Glutamatergic neuron (in vitro differentiated cells): ENCODE measurements at regions not wholly inside any gene's neighbourhood (a gene's known extent, or its start where the extent isn't known, plus 50 kb on each side); places are given as distances from the start of the nearest gene placed in this dataset.

Experiments
- DNase-seq: peaks from one replicate; pipeline ENCODE4 v3.0.0; 2022
- H3K27ac Mint-ChIP-seq: one replicate; pipeline ENCODE4 v1.8.0; 2020; ENCODE audit warnings: mild to moderate bottlenecking, mixed read lengths, inconsistent platforms; ENCODE audit not compliant: unreplicated experiment
- H3K27me3 Mint-ChIP-seq: one replicate; pipeline ENCODE4 v1.8.0; 2020; ENCODE audit warnings: mild to moderate bottlenecking, moderate library complexity, mixed read lengths, inconsistent platforms; ENCODE audit not compliant: unreplicated experiment
- H3K36me3 Mint-ChIP-seq: one replicate; pipeline ENCODE4 v1.8.0; 2020; ENCODE audit warnings: mild to moderate bottlenecking, mixed read lengths, inconsistent platforms; ENCODE audit not compliant: unreplicated experiment
- H3K4me1 Mint-ChIP-seq: one replicate; pipeline ENCODE4 v1.8.0; 2020; ENCODE audit warnings: mild to moderate bottlenecking, low read depth, mixed read lengths, inconsistent platforms; ENCODE audit not compliant: unreplicated experiment
- H3K4me3 Mint-ChIP-seq: one replicate; pipeline ENCODE4 v1.8.0; 2020; ENCODE audit warnings: mild to moderate bottlenecking, mixed read lengths, inconsistent platforms; ENCODE audit not compliant: unreplicated experiment
- H3K9me3 Mint-ChIP-seq: one replicate; pipeline ENCODE4 v1.8.0; 2020; ENCODE audit warnings: mild to moderate bottlenecking, moderate library complexity, mixed read lengths, inconsistent platforms; ENCODE audit not compliant: unreplicated experiment
- CTCF ChIP-seq: fragments of 200-600 bp; sonication (generic); IDR thresholded peaks from one replicate; pipeline ENCODE4 v1.5.0; 2021; ENCODE audit not compliant: partially characterized antibody, unreplicated experiment

- no peak for DNase-seq
- Mint-ChIP-seq H3K4me3 (no peak overlapping the region), H3K27me3 (no peaks in the 10 kb centered on the region), H3K27ac (no peak overlapping the region), H3K9me3 (peaks cover 3% of the 10 kb centered on the region), H3K4me1 (no peaks in the 10 kb centered on the region), H3K36me3 (no peaks in the 10 kb centered on the region)
- no peak for TF ChIP-seq CTCF
Observed at GRCh38 chr6:17013701-17014100, 88.1 kb upstream of the STMND1 start.

- no peak for TF ChIP-seq CTCF
- H3K27me3 Mint-ChIP-seq, result no peaks in the 10 kb centered on the region
- H3K4me1 Mint-ChIP-seq, result no peaks in the 10 kb centered on the region
- no peak overlapping the region for H3K4me3 Mint-ChIP-seq
- H3K27ac Mint-ChIP-seq, result no peak overlapping the region
- peak; percentile 18 for DNase-seq
- H3K9me3 Mint-ChIP-seq, result peaks cover 3% of the 10 kb centered on the region
- no peaks in the 10 kb centered on the region for H3K36me3 Mint-ChIP-seq
Observed at GRCh38 chr6:17012421-17013225, 89.2 kb upstream of the STMND1 start.

- TF ChIP-seq CTCF, result no peak
- Mint-ChIP-seq H3K27ac (no peak overlapping the region), H3K4me3 (no peak overlapping the region), H3K9me3 (peaks cover 3% of the 10 kb centered on the region), H3K4me1 (no peaks in the 10 kb centered on the region), H3K36me3 (no peaks in the 10 kb centered on the region), H3K27me3 (no peaks in the 10 kb centered on the region)
- no peak for DNase-seq
Observed at GRCh38 chr6:17011985-17012384, 89.9 kb upstream of the STMND1 start.

GRCh38 chr6:17007749-17008148 lies 94.1 kb upstream of the STMND1 start:
- Mint-ChIP-seq H3K4me1 (no peaks in the 10 kb centered on the region), H3K36me3 (no peaks in the 10 kb centered on the region), H3K9me3 (no peaks in the 10 kb centered on the region), H3K27ac (no peak overlapping the region), H3K27me3 (no peaks in the 10 kb centered on the region), H3K4me3 (no peak overlapping the region)
- DNase-seq, result no peak
- TF ChIP-seq CTCF, result no peak

- no peaks in the 10 kb centered on the region for H3K36me3 Mint-ChIP-seq
- no peak overlapping the region for H3K27ac Mint-ChIP-seq
- H3K4me3 Mint-ChIP-seq, result no peak overlapping the region
- H3K4me1 Mint-ChIP-seq, result no peaks in the 10 kb centered on the region
- TF ChIP-seq CTCF, result no peak
- H3K9me3 Mint-ChIP-seq, result no peaks in the 10 kb centered on the region
- DNase-seq, result no peak
- H3K27me3 Mint-ChIP-seq, result no peaks in the 10 kb centered on the region
Observed at GRCh38 chr6:17006543-17006942, 95.3 kb upstream of the STMND1 start.
